HG02759 (cell line): ENCODE measurements at regions not wholly inside any gene's neighbourhood (a gene's known extent, or its start where the extent isn't known, plus 50 kb on each side); places are given as distances from the start of the nearest gene placed in this dataset.
"Not testable (repeated sequence)": the region's sequence is repeated elsewhere in the genome, so short reads cannot be mapped to it uniquely, and the experiment has no call there.

Experiments
- ATAC-seq: cut with Tn5 transposase; IDR thresholded peaks from one replicate; pipeline ENCODE4 v1.9.1; 2021; ENCODE audit warnings: mild to moderate bottlenecking, moderate library complexity; ENCODE audit not compliant: unreplicated experiment

DNA sequence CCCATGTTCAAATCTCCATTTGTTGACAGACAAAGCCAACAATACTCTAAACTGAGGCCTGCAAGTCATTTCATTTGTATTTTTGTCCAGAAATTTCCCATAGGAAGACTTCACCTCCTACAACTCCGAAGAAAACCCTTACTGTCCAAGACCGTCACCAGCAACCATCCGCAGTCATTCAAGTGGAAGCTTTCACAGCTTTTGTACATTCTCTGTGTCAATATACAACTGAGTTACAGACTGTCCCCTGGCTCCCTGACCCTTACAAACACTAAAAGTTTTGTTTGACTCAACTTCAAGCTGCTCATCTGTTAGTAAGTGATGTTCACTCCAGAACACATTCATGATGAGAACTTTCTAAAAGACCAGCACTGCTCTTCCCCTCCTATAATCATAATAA, 210.1 kb downstream of the DEPDC1B start:
- no peak for ATAC-seq

- no peak for ATAC-seq
Observed at GRCh38 chr5:60489377-60489776, 210.6 kb downstream of the DEPDC1B start.

DNA sequence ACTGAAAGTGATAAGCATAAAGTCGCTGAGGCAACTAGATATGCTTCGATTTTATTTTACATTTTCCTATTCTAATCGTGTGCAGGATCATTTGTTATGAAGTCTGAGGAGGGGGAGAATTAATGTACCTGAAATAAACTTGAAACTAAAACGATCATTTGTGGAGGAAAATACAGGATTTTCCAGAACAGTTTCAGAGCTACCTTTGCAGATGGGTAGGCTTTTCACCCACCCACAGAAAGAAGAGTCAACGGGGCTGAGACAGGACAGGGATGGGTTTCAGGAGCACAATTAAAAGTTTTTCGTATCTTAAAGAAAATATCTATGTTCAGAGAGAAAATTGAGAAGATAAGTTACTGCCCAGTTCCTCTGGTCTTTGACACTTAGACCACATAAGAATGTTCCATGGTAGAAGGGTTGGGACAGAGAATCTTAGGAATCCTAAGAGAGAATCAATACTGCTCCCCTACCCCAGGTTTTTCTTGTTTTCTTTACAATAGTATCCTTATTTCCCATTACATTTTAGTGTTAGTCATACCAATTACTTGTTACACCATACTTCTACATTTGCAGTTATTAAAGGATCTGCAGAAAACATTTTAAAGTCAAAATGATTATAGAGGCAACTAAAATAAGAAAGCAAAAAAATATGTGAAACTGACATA, 211.4 kb downstream of the DEPDC1B start:
- ATAC-seq: no peak

DNA sequence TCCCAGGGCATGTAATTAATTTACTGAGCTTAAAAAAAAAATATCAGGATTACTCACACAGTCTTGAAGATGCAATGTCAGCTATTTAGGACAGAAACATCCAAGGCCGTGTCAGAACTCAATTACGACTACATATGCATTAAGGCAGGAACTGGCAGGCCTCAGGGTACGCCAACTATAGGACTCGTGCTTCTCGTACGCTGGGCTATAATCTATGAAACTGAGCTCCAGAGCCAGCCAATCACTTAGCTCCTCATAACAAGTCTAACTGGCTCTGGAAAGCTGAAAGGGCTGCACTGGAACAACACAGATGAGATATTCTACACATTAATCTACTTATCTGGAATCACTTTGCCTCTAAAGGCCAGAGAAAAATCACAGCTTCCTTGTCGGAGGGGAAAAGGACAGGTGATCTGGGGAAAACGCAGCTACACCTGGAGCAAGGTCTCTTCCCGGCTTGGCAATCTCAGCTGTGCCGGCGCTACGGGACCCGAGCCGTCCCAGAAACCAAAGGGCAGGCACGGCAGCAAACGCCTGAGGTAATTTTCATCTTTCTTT, 212.0 kb downstream of the DEPDC1B start:
- no peak for ATAC-seq

DNA sequence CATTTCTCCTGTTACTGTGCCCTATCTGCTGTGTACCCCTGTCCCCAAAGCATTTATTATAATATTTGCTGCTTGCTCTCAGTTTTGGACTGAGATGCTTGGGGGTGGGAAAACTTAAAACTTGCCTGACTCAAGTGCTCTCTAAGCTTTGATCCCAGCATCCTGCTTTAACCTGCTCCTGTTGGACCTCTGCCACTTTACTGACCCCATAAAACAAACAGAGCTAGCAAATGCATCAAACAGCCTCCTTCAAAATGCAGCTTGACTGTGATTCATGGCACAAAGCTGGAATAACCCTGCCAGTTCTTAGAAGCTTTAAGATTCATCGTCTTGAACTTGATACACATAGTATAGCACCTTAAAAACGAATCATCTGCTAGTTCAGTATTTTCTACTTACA, 212.5 kb downstream of the DEPDC1B start:
- no peak for ATAC-seq

- ATAC-seq: no peak
Observed at GRCh38 chr5:60485361-60485760, 214.6 kb downstream of the DEPDC1B start.

- ATAC-seq: no peak
Observed at GRCh38 chr5:60483050-60483449, 216.9 kb downstream of the DEPDC1B start.

- ATAC-seq: no peak
Observed at GRCh38 chr5:60482301-60482700, 217.7 kb downstream of the DEPDC1B start.

DNA sequence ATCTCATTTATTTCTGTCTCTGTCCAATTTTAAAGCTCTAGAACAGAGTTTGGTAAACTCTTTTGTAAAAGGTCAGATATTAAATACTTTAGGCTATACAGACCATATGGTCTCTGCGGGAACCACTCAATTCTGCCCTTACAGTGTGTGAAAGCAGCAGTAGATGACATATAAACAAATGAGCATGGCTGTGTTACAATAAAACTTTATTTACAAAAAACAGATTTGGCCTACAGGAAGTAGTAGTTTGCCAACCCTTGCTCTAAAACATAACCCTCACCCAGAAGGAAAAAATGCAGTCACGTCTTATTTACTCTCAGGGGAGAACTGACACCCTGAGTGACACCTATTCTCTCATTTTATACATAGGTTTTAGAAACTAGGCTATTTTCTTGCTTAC, 220.4 kb downstream of the DEPDC1B start:
- no peak for ATAC-seq

DNA sequence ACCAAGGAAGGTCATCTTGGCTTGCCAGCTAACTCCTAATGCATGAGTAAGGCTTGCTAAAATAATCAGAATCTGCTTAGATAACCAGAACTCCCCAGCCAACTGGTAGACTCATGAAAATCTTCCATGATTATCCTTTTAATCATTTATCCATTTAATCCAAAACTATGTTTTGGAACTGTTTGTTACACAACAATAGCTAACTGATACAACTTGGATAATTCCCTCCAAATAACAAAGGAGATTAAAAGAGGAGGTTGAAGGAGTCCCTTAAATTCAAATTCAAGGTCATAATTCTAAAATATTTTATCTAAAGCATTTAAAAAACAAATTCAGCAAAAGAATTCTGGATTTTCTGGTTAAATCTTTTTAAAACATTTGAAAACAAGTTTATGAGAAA, 222.1 kb downstream of the DEPDC1B start:
- ATAC-seq: no peak

GRCh38 chr5:60473654-60474053, 226.3 kb downstream of the DEPDC1B start:
- no peak for ATAC-seq

DNA sequence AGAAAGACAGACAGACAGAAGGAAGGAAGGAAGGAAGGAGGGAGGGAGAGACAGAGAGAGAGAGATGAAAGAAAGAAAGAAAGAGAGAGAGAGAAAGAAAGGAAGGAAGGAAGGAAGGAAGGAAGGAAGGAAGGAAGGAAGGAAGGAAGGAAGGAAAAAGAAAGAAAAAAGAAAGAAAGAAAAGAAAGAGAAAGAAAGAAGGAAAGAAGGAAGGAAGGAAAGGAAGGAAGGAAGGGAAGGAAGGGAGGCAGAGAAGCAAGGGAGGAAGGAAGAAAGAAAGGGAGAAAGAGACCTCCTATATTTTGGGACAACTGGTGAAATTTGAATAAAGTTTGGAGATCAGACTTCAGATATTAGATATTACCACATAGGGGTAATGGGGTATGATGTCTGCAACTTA, 226.9 kb downstream of the DEPDC1B start:
- ATAC-seq: not testable (repeated sequence)

DNA sequence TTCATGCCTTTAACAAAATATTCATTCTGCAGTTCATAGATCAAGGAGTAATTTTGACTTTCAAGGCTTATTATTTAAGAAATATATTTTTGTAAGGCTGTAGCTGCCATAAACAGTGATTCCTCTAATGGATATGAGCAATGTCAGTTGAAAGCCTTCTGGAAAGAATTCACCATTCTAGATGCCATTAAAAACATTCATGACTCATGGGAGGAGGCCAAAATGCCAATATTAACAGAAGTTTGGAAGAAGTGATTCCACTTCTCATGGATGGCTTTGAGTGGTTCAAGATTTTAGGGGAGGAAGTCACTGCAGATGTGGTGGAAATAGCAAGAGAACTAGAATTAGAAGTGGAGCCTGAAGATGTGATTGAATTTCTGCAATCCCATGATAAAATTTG, 229.1 kb downstream of the DEPDC1B start:
- no peak for ATAC-seq

DNA sequence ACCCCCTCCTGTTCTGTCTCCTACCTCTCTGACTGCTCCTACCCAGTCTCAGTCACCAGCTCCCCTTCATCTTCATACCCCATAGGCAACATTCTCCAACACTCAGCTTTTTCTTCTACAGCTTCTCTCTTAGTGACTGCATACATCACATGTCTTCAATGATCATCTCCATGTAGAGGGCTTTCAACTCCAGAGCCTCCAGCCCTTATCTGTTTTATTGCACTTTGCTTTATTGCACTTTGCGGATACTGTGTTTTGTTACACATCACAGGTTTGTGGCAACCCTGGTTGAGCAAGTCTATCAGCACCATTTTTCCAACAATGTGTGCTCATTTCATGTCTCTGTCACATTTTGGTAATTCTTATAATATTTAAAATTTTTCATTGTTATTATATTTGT, 230.7 kb downstream of the DEPDC1B start:
- ATAC-seq: no peak

DNA sequence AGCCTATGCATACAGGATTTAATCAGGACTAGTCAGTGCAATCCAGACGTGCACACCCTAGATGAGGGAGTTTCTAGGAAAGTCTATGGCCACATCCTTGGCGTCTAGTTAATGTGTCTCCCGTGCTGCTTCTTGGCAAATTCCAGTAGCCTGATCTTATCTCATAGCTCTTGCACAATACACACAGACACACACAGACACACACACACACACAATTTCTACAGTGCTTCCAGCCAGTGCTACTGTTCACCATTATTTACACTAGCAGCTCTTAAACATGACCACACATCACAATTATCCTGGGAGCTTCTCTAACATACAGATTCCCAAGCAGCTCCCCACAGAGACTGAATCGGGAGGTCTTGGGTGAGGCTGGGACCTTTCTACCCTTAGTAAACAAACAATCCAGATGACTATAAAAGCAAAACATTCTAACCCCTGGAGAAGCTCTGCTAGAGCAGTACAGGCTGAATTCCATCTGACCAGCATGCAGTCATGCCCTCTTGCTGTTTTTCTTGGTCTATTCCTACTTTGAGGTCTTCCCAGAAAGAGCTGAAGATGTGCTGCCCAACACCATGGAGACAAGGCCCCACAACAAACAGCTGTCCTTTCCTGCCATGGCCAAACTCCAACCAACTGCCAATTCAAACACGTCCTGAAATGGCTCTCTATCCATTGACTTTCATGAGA, 236.6 kb downstream of the DEPDC1B start:
- ATAC-seq: no peak

GRCh38 chr5:60458666-60459065, 241.3 kb downstream of the DEPDC1B start:
- ATAC-seq: no peak

DNA sequence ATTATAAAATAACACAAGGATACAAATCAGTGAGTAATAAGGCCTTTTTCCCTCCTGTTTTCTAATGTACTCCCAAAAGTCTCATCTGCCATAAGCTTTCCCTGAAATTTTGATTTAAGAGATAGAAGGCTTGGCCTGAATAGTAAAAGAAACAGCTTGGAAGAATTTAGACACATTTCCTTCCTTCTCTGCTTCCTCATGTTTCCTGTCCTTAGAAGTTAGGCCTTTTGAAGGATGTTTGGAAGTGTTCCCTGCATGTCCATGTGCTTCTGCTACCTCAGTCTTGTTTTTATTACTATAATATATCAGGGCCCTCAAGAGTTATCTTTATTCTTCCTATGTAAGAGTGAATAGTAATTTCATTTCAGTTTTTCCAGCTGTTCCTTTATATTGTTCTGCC, 242.7 kb downstream of the DEPDC1B start:
- no peak for ATAC-seq

GRCh38 chr5:60455589-60455988, 244.4 kb downstream of the DEPDC1B start:
- no peak for ATAC-seq

- ATAC-seq: not testable (repeated sequence)
Observed at GRCh38 chr5:60454277-60454676, 245.7 kb downstream of the DEPDC1B start.

DNA sequence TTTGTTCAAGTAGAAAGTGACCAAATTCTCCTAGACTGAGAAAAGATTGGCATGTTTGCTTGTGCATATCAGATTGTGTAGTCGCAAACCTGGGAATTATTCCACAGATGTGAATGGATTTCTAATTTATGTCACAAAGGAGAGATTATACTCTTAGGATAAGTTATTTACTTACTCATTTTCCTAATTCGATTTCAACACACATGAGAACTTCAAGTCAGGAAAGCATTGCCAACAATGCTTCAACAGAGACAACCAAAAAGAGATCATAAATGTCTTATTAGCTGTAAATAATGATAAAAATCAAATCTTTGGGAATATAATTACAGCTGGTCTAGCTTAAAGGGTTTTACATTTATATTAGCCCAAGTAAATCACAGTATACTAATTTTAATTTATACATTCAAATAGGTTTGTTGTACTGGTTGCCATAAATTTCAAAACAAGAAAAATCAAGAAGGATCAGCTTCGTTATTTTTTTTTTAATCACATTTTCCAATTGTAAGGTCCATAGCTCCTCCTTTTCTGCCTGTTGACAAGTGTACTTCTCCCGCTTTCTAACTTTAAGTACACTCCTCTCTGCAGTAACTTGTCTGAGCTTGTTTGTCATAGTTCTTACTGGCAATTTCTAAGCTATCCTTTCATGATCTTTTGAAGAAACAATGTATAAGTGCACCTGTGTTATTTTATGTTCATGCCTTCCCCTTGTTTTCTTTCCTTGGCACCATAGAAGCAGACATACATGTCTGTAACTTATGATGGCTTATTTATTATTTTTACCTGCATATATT, 246.6 kb downstream of the DEPDC1B start:
- ATAC-seq: no peak

- ATAC-seq: no peak
Observed at GRCh38 chr5:60448600-60448999, 251.4 kb downstream of the DEPDC1B start.

GRCh38 chr5:60447488-60447920, 252.5 kb downstream of the DEPDC1B start:
- ATAC-seq: no peak
